CD4-positive, alpha-beta T cell (primary cell): ENCODE measurements at regions not wholly inside any gene's neighbourhood (a gene's known extent, or its start where the extent isn't known, plus 50 kb on each side); places are given as distances from the start of the nearest gene placed in this dataset.
A peak's percentile ranks its signal among the peaks of the same experiment; 100 is the strongest.

Experiments
- ATAC-seq: fragments of 200-7000 bp; cut with Tn5 transposase; one replicate; pipeline ENCODE4 v1.10.0; 2022; ENCODE audit warnings: mild to moderate bottlenecking; ENCODE audit not compliant: poor library complexity
- CTCF ChIA-PET: fragments of 350-600 bp; sonication (Branson Sonifier 250); formaldehyde crosslinking; loops from one replicate; lab custom pipeline; 2021; ENCODE audit warnings: antibody characterized with exemption, inconsistent platforms; lab: Charles Lee
- POLR2A ChIA-PET: fragments of 350-600 bp; sonication (Branson Sonifier 250); formaldehyde crosslinking; loops from one replicate; lab custom pipeline; 2021; ENCODE audit warnings: antibody characterized with exemption, inconsistent platforms; lab: Charles Lee
- DNase-seq, 14 experiments: peaks; one replicate each; pipeline ENCODE4 v3.0.0-alpha.2; 2013 to 2020; ENCODE audit warnings: mixed read lengths in 2 of 14
- H3K27ac ChIP-seq, 2 donors: one replicate each; pipeline versions ENCODE4 v1.5.1 to v1.7.0; 2013; ENCODE audit warnings: low read length in 2 of 2, low read depth in 1 of 2, mild to moderate bottlenecking in 1 of 2
- H3K27me3 ChIP-seq, 2 experiments: 1 replicate in 1 of 2; 2 replicates in 1 of 2; pipeline versions ENCODE4 v1.6.1 to v1.7.0; 2013; ENCODE audit warnings: low read length in 2 of 2, control low read depth in 1 of 2, mild to moderate bottlenecking in 1 of 2, moderate library complexity in 1 of 2; ENCODE audit not compliant: insufficient read depth in 2 of 2, control insufficient read depth in 1 of 2
- H3K36me3 ChIP-seq: one replicate; pipeline ENCODE4 v1.6.1; 2013; ENCODE audit warnings: low read length, control low read depth; ENCODE audit not compliant: insufficient read depth
- H3K4me1 ChIP-seq: one replicate; pipeline ENCODE4 v1.6.1; 2013; ENCODE audit warnings: low read length, control low read depth; ENCODE audit not compliant: insufficient read depth
- H3K4me3 ChIP-seq: one replicate; pipeline ENCODE4 v1.5.1; 2013; ENCODE audit warnings: mild to moderate bottlenecking, low read length, moderate library complexity
- H3K9me3 ChIP-seq, 2 experiments: 1 replicate in 1 of 2; 2 replicates in 1 of 2; pipeline versions ENCODE4 v1.6.1 to v1.7.0; 2013; ENCODE audit warnings: low read length in 2 of 2, mild to moderate bottlenecking in 2 of 2, control low read depth in 1 of 2, moderate library complexity in 1 of 2; ENCODE audit not compliant: control insufficient read depth in 1 of 2, insufficient read depth in 1 of 2
- H3K27ac Mint-ChIP-seq: one replicate; pipeline ENCODE4 v1.8.0; 2020; ENCODE audit warnings: mixed read lengths
- H3K27me3 Mint-ChIP-seq: one replicate; pipeline ENCODE4 v1.8.0; 2021; ENCODE audit warnings: mixed read lengths
- H3K36me3 Mint-ChIP-seq: one replicate; pipeline ENCODE4 v1.8.0; 2021; ENCODE audit warnings: low read depth, mixed read lengths
- H3K4me1 Mint-ChIP-seq: one replicate; pipeline ENCODE4 v1.8.0; 2021; ENCODE audit warnings: low read depth, mixed read lengths
- H3K4me3 Mint-ChIP-seq: one replicate; pipeline ENCODE4 v1.8.0; 2020; ENCODE audit warnings: mild to moderate bottlenecking, mixed read lengths
- H3K9me3 Mint-ChIP-seq: one replicate; pipeline ENCODE4 v1.8.0; 2020; ENCODE audit warnings: mixed read lengths
- CTCF ChIP-seq: fragments of 200-600 bp; IDR thresholded peaks from one replicate; pipeline ENCODE4 v1.8.0; 2022; ENCODE audit warnings: antibody characterized with exemption, mild to moderate bottlenecking
- intact Hi-C, 2 experiments: fragments of 100-400 bp; cut with DNase I in 1 of 2; cut with micrococcal nuclease in 1 of 2; formaldehyde crosslinking; loops; one replicate each; pipeline versions ENCODE4 v1.15.1 to v1.9.0; 2023 to 2025; cut with DNase I, micrococcal nuclease

- DNase-seq (no peak), ATAC-seq (no peak)
- ChIA-PET CTCF (no interaction called here), POLR2A (no interaction called here)
- Mint-ChIP-seq H3K27me3 (no peaks in the 10 kb centered on the region), H3K4me3 (no peak overlapping the region), H3K36me3 (no peaks in the 10 kb centered on the region), H3K27ac (no peak overlapping the region), H3K9me3 (peaks cover 4% of the 10 kb centered on the region), H3K4me1 (no peaks in the 10 kb centered on the region)
- TF ChIP-seq CTCF, result no peak
- intact Hi-C loops, result no loop called here
- peaks cover 0 to 7% of the 10 kb centered on the region in 2 experiments for H3K9me3 ChIP-seq
- H3K27ac ChIP-seq, result no peak overlapping the region
- no peak overlapping the region for H3K4me3 ChIP-seq
- no peaks in the 10 kb centered on the region for H3K27me3 ChIP-seq
- H3K4me1 ChIP-seq, result no peaks in the 10 kb centered on the region
- no peaks in the 10 kb centered on the region for H3K36me3 ChIP-seq
These were observed 153.0 kb upstream of the B3GALT2 start for GRCh38 chr1:193339401-193339800.

GRCh38 chr1:193338194-193338593, 151.8 kb upstream of the B3GALT2 start:
- ChIA-PET POLR2A (no interaction called here), CTCF (no interaction called here)
- DNase-seq (peak in 1 of 14 experiments; percentile 5), ATAC-seq (no peak)
- Mint-ChIP-seq H3K4me3 (no peak overlapping the region), H3K27me3 (no peaks in the 10 kb centered on the region), H3K9me3 (peaks cover 11% of the 10 kb centered on the region), H3K4me1 (no peaks in the 10 kb centered on the region), H3K27ac (no peak overlapping the region), H3K36me3 (peaks cover 5% of the 10 kb centered on the region)
- TF ChIP-seq CTCF, result no peak
- H3K9me3 ChIP-seq, result peaks cover 7 to 8% of the 10 kb centered on the region in 2 experiments
- no peaks in the 10 kb centered on the region for H3K27me3 ChIP-seq
- intact Hi-C loops, result no loop called here
- no peak overlapping the region for H3K27ac ChIP-seq
- H3K36me3 ChIP-seq, result no peaks in the 10 kb centered on the region
- H3K4me1 ChIP-seq, result no peaks in the 10 kb centered on the region
- H3K4me3 ChIP-seq, result no peak overlapping the region

GRCh38 chr1:193335806-193336428, 149.5 kb upstream of the B3GALT2 start:
- TF ChIP-seq CTCF, result no peak
- Histone ChIP-seq H3K36me3 (no peaks in the 10 kb centered on the region), H3K4me1 (no peaks in the 10 kb centered on the region), H3K4me3 (no peak overlapping the region), H3K9me3 (peaks cover 4 to 15% of the 10 kb centered on the region in 2 experiments), H3K27ac (no peak overlapping the region), H3K27me3 (no peaks in the 10 kb centered on the region)
- CTCF ChIA-PET, result no interaction called here
- intact Hi-C loops, result no loop called here
- no peak overlapping the region for H3K27ac Mint-ChIP-seq
- ATAC-seq (no peak), DNase-seq (no peak)
- H3K9me3 Mint-ChIP-seq, result peaks cover 24% of the 10 kb centered on the region
- H3K36me3 Mint-ChIP-seq, result peaks cover 8% of the 10 kb centered on the region
- POLR2A ChIA-PET, result no interaction called here
- no peaks in the 10 kb centered on the region for H3K4me1 Mint-ChIP-seq
- H3K4me3 Mint-ChIP-seq, result no peak overlapping the region
- H3K27me3 Mint-ChIP-seq, result no peaks in the 10 kb centered on the region
